ENCODE measurements at regions not wholly inside any gene's neighbourhood (a gene's known extent, or its start where the extent isn't known, plus 50 kb on each side); places are given as distances from the start of the nearest gene placed in this dataset.

DNA sequence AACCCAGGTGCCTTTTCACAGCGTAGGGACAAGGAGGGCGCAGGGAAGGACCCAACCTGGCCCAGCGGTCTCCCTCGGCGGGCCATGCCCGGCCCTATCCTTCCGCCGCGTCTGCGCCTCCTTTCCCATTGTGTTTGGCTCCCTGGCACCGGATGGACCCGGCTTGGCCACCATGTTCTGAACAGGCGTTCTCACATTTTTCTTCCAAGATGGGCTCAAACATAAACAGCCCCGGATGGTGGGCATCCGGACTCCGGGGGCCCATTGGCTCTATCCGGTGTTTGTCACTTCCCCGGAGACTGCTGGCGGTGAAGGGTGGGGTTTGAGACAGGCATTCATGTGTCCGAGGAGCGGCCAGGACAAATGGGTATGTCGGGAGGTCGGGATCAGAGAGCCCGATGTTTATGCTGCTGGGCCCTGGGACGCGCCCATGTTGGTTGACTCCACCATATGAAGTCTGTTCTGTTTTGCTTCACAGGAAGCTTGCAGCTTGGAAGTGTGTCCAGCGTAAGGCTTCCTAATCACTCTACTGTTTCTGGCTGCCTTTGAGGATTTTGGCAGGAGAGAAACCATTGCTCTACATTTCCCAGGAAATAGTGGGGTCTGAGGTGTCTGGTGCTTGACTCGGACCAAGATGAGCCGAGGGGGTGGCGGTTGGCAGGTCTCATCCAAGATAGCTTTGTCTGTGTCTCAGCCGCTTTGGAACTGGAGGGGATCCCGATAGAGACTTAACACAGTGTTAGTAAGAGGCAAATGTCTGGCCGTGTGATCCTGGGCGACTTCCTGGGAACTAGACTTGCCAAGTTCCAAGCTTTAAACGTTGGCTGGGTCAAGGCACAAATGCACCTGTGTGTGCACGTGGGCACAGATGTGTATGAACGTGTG lies 188.3 kb downstream of the IRF8 start:
- ChIA-PET CTCF (interaction anchor here (0.8 to 1.1 kb wide), 2 partner anchors 14 to 430 kb away, joined by 3 to 4 read pairs; no protein-coding TSS in a partner anchor), POLR2A (no interaction called here)
- DNase-seq (ENCODE audit: low read depth, low spot score): no peak
- TF ChIP-seq, protein P1, sequence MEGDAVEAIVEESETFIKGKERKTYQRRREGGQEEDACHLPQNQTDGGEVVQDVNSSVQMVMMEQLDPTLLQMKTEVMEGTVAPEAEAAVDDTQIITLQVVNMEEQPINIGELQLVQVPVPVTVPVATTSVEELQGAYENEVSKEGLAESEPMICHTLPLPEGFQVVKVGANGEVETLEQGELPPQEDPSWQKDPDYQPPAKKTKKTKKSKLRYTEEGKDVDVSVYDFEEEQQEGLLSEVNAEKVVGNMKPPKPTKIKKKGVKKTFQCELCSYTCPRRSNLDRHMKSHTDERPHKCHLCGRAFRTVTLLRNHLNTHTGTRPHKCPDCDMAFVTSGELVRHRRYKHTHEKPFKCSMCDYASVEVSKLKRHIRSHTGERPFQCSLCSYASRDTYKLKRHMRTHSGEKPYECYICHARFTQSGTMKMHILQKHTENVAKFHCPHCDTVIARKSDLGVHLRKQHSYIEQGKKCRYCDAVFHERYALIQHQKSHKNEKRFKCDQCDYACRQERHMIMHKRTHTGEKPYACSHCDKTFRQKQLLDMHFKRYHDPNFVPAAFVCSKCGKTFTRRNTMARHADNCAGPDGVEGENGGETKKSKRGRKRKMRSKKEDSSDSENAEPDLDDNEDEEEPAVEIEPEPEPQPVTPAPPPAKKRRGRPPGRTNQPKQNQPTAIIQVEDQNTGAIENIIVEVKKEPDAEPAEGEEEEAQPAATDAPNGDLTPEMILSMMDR (IDR thresholded peaks at IDR 0.05; ENCODE audit: insufficient read depth, low read length, missing control alignments): no peak
- no peak overlapping the region for H3K4me3 ChIP-seq (ENCODE audit: low read depth, low read length)

DNA sequence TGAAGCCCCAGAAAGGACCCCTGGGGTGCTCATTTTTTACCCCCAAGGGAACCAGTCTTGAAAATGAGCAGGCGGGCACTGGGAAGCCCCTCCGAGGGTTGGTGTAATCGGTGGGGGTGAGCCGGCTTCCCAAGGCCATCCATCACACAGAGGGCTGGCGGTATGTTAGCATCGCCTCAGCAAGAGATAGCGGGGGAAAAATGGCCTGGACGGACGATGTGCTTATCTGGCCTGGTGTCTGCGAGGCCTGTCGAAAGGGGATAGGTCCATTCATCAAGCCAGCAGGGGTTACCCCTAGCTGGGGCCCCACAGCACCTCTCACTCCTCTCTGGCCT lies 188.9 kb downstream of the IRF8 start:
- no peak overlapping the region for H3K4me3 ChIP-seq (ENCODE audit: low read depth, low read length)
- POLR2A ChIA-PET: no interaction called here
- TF ChIP-seq, protein P1 (IDR thresholded peaks at IDR 0.05; ENCODE audit: insufficient read depth, low read length, missing control alignments): no peak
- no peak for DNase-seq (ENCODE audit: low read depth, low spot score)
- CTCF ChIA-PET: interaction anchor here (0.8 to 2.3 kb wide), 2 partner anchors 15 to 433 kb away, joined by 3 to 9 read pairs; no protein-coding TSS in a partner anchor

DNA sequence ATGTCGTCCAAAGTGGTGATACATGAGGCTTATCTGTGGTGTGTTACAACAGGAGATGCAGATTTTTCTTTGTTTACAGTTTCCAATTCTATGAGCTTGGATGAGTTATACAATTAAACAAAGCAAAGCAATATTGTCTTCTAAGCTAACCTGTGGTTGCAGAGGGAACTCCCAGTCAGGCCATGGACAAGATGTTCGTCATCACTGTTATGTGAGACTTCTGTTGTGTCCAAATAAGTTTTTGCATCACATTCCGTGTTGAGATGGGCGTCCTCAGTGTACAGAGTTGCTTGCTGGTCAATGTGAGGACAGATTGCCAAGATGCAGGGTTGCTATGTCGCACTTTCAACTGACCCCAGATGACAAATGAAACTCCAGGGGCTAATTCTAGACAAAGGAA lies 189.3 kb downstream of the IRF8 start:
- no peak for DNase-seq (ENCODE audit: low read depth, low spot score)
- ChIA-PET POLR2A (no interaction called here), CTCF (interaction anchor here (0.7 to 2.3 kb wide), 3 partner anchors 11 to 432 kb away, joined by 3 to 9 read pairs (median 3); no protein-coding TSS in a partner anchor)
- TF ChIP-seq, protein P1 (IDR thresholded peaks at IDR 0.05; ENCODE audit: insufficient read depth, low read length, missing control alignments): no peak
- no peak overlapping the region for H3K4me3 ChIP-seq (ENCODE audit: low read depth, low read length)

DNA sequence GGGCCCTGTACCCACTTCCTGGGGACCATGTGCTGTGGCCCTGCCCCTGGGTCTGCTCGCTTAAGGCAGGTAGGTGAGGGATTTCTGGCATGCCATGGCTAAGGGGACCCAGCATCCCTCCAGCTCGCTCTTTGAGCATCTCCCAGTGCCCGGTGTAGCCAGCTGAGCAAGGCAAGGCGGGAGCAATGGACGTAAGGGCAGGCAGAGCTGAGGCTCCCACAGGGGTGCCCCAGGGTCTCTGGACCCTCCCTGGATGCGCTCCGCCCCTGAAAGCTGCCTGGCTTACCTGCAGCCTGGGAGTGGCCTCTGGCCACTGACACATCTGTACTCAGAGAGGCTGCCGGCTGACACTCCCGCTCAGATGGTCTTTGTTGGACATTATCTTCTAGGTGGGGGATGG lies 189.9 kb downstream of the IRF8 start:
- H3K4me3 ChIP-seq (ENCODE audit: low read depth, low read length): no peak overlapping the region
- POLR2A ChIA-PET: no interaction called here
- DNase-seq (ENCODE audit: low read depth, low spot score): no peak
- CTCF ChIA-PET: interaction anchor here (0.7 to 2.3 kb wide), 3 partner anchors 12 to 432 kb away, joined by 3 to 9 read pairs (median 3); no protein-coding TSS in a partner anchor
- TF ChIP-seq, protein P1 (IDR thresholded peaks at IDR 0.05; ENCODE audit: insufficient read depth, low read length, missing control alignments): no peak

DNA sequence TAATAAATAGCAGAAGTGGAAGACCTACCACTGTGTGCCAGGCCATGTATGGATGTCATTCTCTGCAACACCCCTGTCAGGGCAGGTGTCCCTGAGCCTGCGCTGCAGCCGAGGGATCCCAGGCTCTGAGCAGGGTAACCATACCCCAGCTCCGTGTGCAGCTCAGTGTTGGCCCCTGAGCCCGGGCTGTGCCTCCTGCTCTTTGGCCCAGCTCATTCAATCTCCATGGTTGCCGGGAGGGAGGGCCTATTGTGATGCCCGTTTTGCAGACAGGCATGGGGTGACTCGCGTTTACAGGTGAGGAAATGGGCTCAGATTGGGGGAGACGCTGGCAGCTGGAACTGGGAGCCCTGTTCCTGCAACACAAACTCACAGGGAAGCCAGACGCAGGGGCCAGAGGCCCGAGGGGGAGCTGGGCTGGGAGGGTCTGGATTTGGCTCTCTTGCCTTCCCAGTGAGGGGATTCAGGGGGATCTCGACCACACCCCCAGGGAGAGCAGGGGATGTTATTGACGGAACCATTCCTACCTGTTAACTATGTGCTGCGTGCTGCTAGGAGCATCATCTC lies 190.5 kb downstream of the IRF8 start:
- TF ChIP-seq, protein P1 (IDR thresholded peaks at IDR 0.05; ENCODE audit: insufficient read depth, low read length, missing control alignments): no peak
- ChIA-PET POLR2A (no interaction called here), CTCF (interaction anchor here (1.3 to 2.3 kb wide), 2 partner anchors 18 to 431 kb away, joined by 3 to 9 read pairs; no protein-coding TSS in a partner anchor)
- no peak overlapping the region for H3K4me3 ChIP-seq (ENCODE audit: low read depth, low read length)
- no peak for DNase-seq (ENCODE audit: low read depth, low spot score)

DNA sequence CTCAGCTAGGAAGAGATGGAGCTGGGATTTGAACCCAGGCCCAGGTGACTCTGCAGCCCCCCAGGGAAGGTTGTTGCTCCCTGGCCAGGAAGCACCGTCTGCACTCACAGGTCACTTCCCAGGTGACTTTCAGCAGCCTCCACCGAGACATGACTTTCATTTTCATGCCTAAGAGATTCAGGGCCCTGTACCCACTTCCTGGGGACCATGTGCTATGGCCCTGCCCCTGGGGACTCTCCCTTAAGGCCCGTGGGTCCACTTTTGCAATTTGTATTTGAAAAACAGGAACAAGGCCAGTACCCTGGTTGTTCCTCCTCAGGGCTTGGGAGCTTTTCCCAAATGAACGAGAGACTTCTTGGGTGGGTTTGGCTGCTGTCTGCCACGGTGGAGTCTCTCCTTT lies 191.0 kb downstream of the IRF8 start:
- CTCF ChIA-PET: interaction anchor here (1.3 to 2.3 kb wide), 2 partner anchors 18 to 430 kb away, joined by 3 to 9 read pairs; no protein-coding TSS in a partner anchor

More for the DNA sequence above, 191.0 kb downstream of the IRF8 start:
- no peak overlapping the region for H3K4me3 ChIP-seq (ENCODE audit: low read depth, low read length)
- POLR2A ChIA-PET: no interaction called here
- TF ChIP-seq, protein P1 (IDR thresholded peaks at IDR 0.05; ENCODE audit: insufficient read depth, low read length, missing control alignments): no peak
- no peak for DNase-seq (ENCODE audit: low read depth, low spot score)

Measured in AG04449 (cell line).